ENCODE measurements at regions not wholly inside any gene's neighbourhood (a gene's known extent, or its start where the extent isn't known, plus 50 kb on each side); places are given as distances from the start of the nearest gene placed in this dataset.

- dilution Hi-C loops (cut with MboI; ENCODE audit: extremely low pct_ligation_motif_present, low sequenced_read_pairs) = no loop called here
- Histone ChIP-seq H3K27ac (ENCODE audit: insufficient read depth, low read depth, low read length) (no peak overlapping the region), H3K27me3 (ENCODE audit: control insufficient read depth in 2 of 2, insufficient read depth in 2 of 2, low read length in 2 of 2) (peaks cover 61 to 65% of the 10 kb centered on the region in 2 experiments), H3K4me2 (ENCODE audit: insufficient read depth, low read length) (no peak overlapping the region), H3K9me1 (replicated peaks; ENCODE audit: control insufficient read depth, extremely low read depth, insufficient read depth, low read length) (no peaks in the 10 kb centered on the region), H3K79me2 (ENCODE audit: control insufficient read depth, insufficient read depth, low read length) (no peaks in the 10 kb centered on the region), H3K9ac (replicated peaks; ENCODE audit: extremely low read depth, insufficient read depth, low read length) (no peak overlapping the region), H3K9me3 (replicated peaks; ENCODE audit: control insufficient read depth, insufficient read depth, low read length) (no peaks in the 10 kb centered on the region), H3K4me3 (replicated peaks in 1 of 3; ENCODE audit: insufficient read depth in 1 of 3, low read depth in 1 of 3, low read length in 3 of 3) (no peak overlapping the region), H3K4me1 (ENCODE audit: control insufficient read depth, extremely low read depth, insufficient read depth, low read length) (no peaks in the 10 kb centered on the region), H3K36me3 (ENCODE audit: control insufficient read depth in 2 of 2, extremely low read depth in 1 of 2, insufficient read depth in 2 of 2, low read length in 2 of 2) (no peaks in the 10 kb centered on the region), H2AFZ (ENCODE audit: low read depth, low read length) (no peak overlapping the region), H4K20me1 (replicated peaks; ENCODE audit: control insufficient read depth, extremely low read depth, insufficient read depth, low read length) (no peaks in the 10 kb centered on the region)
- no peak for TF ChIP-seq JUN (IDR thresholded peaks at IDR 0.05; ENCODE audit: borderline replicate concordance, insufficient read depth, insufficient read length, low read depth)
- ChIA-PET POLR2A (no interaction called here), CTCF (interaction anchor here (0.7 to 2.5 kb wide), 4 partner anchors 10 to 220 kb away, joined by 3 to 6 read pairs (median 4); no protein-coding TSS in a partner anchor)
- DNase-seq (ENCODE audit: low read depth, low spot score) (no peak), FAIRE-seq (no peak)
- BruUV-seq (replicated peaks) = no TSS peak
- intact Hi-C loops (cut with micrococcal nuclease) = no loop called here
Measured at GRCh38 chr16:86297866-86298757, 212.2 kb upstream of the FOXF1 start.

DNA sequence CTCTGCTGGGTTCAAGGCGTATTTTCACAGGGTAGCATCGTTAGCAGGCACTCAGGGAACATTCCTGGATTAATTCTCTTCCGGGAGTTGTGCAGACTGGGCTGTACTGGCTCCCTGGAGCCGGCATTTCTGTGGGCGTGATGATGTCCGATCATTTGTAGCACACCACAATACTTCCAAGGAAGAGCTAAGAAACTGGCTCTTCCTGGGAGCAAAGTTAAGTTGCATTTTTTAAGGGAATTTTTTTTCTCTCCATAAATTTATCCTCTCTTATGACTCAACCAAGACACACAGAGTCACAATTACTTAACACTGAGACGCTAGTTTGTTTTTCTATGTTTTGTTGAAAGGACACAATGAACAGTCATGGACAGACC lies 211.6 kb upstream of the FOXF1 start:
- Histone ChIP-seq H3K4me3 (replicated peaks in 1 of 3; ENCODE audit: insufficient read depth in 1 of 3, low read depth in 1 of 3, low read length in 3 of 3) (no peak overlapping the region), H3K36me3 (ENCODE audit: control insufficient read depth in 2 of 2, extremely low read depth in 1 of 2, insufficient read depth in 2 of 2, low read length in 2 of 2) (no peaks in the 10 kb centered on the region), H4K20me1 (replicated peaks; ENCODE audit: control insufficient read depth, extremely low read depth, insufficient read depth, low read length) (no peaks in the 10 kb centered on the region), H3K4me1 (ENCODE audit: control insufficient read depth, extremely low read depth, insufficient read depth, low read length) (no peaks in the 10 kb centered on the region), H3K79me2 (ENCODE audit: control insufficient read depth, insufficient read depth, low read length) (no peaks in the 10 kb centered on the region), H3K27ac (ENCODE audit: insufficient read depth, low read depth, low read length) (no peak overlapping the region), H3K27me3 (ENCODE audit: control insufficient read depth in 2 of 2, insufficient read depth in 2 of 2, low read length in 2 of 2) (peaks cover 61 to 62% of the 10 kb centered on the region in 2 experiments), H3K9ac (replicated peaks; ENCODE audit: extremely low read depth, insufficient read depth, low read length) (no peak overlapping the region), H3K9me3 (replicated peaks; ENCODE audit: control insufficient read depth, insufficient read depth, low read length) (no peaks in the 10 kb centered on the region), H2AFZ (ENCODE audit: low read depth, low read length) (no peak overlapping the region), H3K4me2 (ENCODE audit: insufficient read depth, low read length) (no peak overlapping the region), H3K9me1 (replicated peaks; ENCODE audit: control insufficient read depth, extremely low read depth, insufficient read depth, low read length) (no peaks in the 10 kb centered on the region)
- intact Hi-C loops (cut with micrococcal nuclease) (no loop called here), dilution Hi-C loops (cut with MboI; ENCODE audit: extremely low pct_ligation_motif_present, low sequenced_read_pairs) (no loop called here)
- no peak for TF ChIP-seq MYC (IDR thresholded peaks at IDR 0.05; ENCODE audit: low read depth, low read length)
- no peak for TF ChIP-seq JUN (IDR thresholded peaks at IDR 0.05; ENCODE audit: borderline replicate concordance, insufficient read depth, insufficient read length, low read depth)
- no peak for TF ChIP-seq POLR2A (IDR thresholded peaks at IDR 0.05; ENCODE audit: low read depth, low read length)
- no peak for TF ChIP-seq EZH2 (IDR thresholded peaks at IDR 0.05; ENCODE audit: borderline replicate concordance, low read depth, low read length, severe bottlenecking)
- TF ChIP-seq GATA2 (IDR thresholded peaks at IDR 0.05; ENCODE audit: insufficient read depth, insufficient read length, low read depth, low read length) = no peak
- TF ChIP-seq FOS (IDR thresholded peaks at IDR 0.05; ENCODE audit: borderline replicate concordance, insufficient read depth, low read length) = no peak
- no peak for TF ChIP-seq POLR2AphosphoS5 (IDR thresholded peaks at IDR 0.05; ENCODE audit: insufficient read depth, low read depth, low read length)
- ChIA-PET CTCF (interaction anchor here (1.4 to 2.5 kb wide), 3 partner anchors 9 to 219 kb away, joined by 3 to 6 read pairs (median 5); no protein-coding TSS in a partner anchor), POLR2A (no interaction called here)
- FAIRE-seq (no peak), DNase-seq (ENCODE audit: low read depth, low spot score) (no peak)
- BruUV-seq (replicated peaks) = no TSS peak

Data from endothelial cell of umbilical vein (primary cell).